Neural progenitor cell (in vitro differentiated cells): ENCODE measurements at regions not wholly inside any gene's neighbourhood (a gene's known extent, or its start where the extent isn't known, plus 50 kb on each side); places are given as distances from the start of the nearest gene placed in this dataset.

Experiments
- DNase-seq: peaks from one replicate; pipeline ENCODE4 v3.0.0-alpha.2; 2016; ENCODE audit warnings: low spot score
- H2AFZ ChIP-seq: fragments of 200-600 bp; sonication (generic); replicated peaks from 2 replicates; pipeline ENCODE4 v1.6.1; 2016; ENCODE audit warnings: antibody characterized with exemption
- H3F3A ChIP-seq: fragments of 200-600 bp; sonication (generic); 2 replicates; pipeline ENCODE4 v1.6.1; 2016; ENCODE audit warnings: antibody characterized with exemption, low read depth
- H3K27ac ChIP-seq: fragments of 200-600 bp; sonication (generic); 2 replicates; pipeline ENCODE4 v1.5.1; 2016; ENCODE audit warnings: mild to moderate bottlenecking
- H3K27me3 ChIP-seq: fragments of 200-600 bp; sonication (generic); 2 replicates; pipeline ENCODE4 v1.6.1; 2016; ENCODE audit warnings: mild to moderate bottlenecking, moderate library complexity
- H3K36me3 ChIP-seq: fragments of 200-600 bp; sonication (generic); 2 replicates; pipeline ENCODE4 v1.5.1; 2016
- H3K4me1 ChIP-seq: fragments of 200-600 bp; sonication (generic); 2 replicates; pipeline ENCODE4 v1.6.1; 2016; ENCODE audit warnings: mixed run types
- H3K4me2 ChIP-seq: fragments of 200-600 bp; sonication (generic); 2 replicates; pipeline ENCODE4 v1.6.1; 2016
- H3K4me3 ChIP-seq: fragments of 200-600 bp; sonication (generic); 2 replicates; pipeline ENCODE4 v1.5.1; 2016
- H3K79me2 ChIP-seq: fragments of 200-600 bp; sonication (generic); 2 replicates; pipeline ENCODE4 v1.6.1; 2016; ENCODE audit warnings: low read depth
- H3K9ac ChIP-seq: fragments of 200-600 bp; sonication (generic); 2 replicates; pipeline ENCODE4 v1.6.1; 2016
- H3K9me3 ChIP-seq: fragments of 200-600 bp; sonication (generic); 2 replicates; pipeline ENCODE4 v1.5.1; 2016; ENCODE audit warnings: low read depth
- H4K20me1 ChIP-seq: fragments of 200-600 bp; sonication (generic); 2 replicates; pipeline ENCODE4 v1.6.1; 2016; ENCODE audit warnings: low read depth
- H3K27ac Mint-ChIP-seq: 3 replicates; pipeline ENCODE4 v1.8.0; 2021; ENCODE audit warnings: mixed read lengths
- H3K27me3 Mint-ChIP-seq: 2 replicates; pipeline ENCODE4 v1.8.0; 2022; ENCODE audit warnings: low read depth, mild to moderate bottlenecking, inconsistent platforms, moderate library complexity, mixed read lengths; ENCODE audit not compliant: insufficient read depth
- H3K36me3 Mint-ChIP-seq: 3 replicates; pipeline ENCODE4 v1.8.0; 2021; ENCODE audit warnings: mixed read lengths
- H3K4me1 Mint-ChIP-seq: 3 replicates; pipeline ENCODE4 v1.8.0; 2021; ENCODE audit warnings: mixed read lengths
- H3K4me3 Mint-ChIP-seq: 3 replicates; pipeline ENCODE4 v1.8.0; 2021; ENCODE audit warnings: mild to moderate bottlenecking, moderate library complexity, mixed read lengths
- H3K9me3 Mint-ChIP-seq: 3 replicates; pipeline ENCODE4 v1.8.0; 2020; ENCODE audit warnings: mixed read lengths
- CTCF ChIP-seq: fragments of 200-600 bp; sonication (generic); IDR thresholded peaks from 2 replicates; pipeline ENCODE4 v1.5.1; 2017; ENCODE audit warnings: antibody characterized with exemption, mild to moderate bottlenecking
- EZH2 ChIP-seq: fragments of 200-600 bp; sonication (generic); IDR thresholded peaks from 2 replicates; pipeline ENCODE4 v1.6.1; 2017; ENCODE audit warnings: antibody characterized with exemption, mild to moderate bottlenecking, moderate library complexity
- EZH2phosphoT487 ChIP-seq: fragments of 200-600 bp; sonication (generic); IDR thresholded peaks from 2 replicates; pipeline ENCODE4 v1.6.1; 2017; ENCODE audit warnings: antibody characterized with exemption

- H3K4me2 ChIP-seq, result no peak overlapping the region
- no peaks in the 10 kb centered on the region for H3K36me3 Mint-ChIP-seq
- peaks cover 24% of the 10 kb centered on the region for H3K4me1 ChIP-seq
Observed at GRCh38 chr16:85466989-85467388, 146.1 kb upstream of the GSE1 start.

GRCh38 chr16:85469929-85470590 is 143.1 kb upstream of the GSE1 start:
- no peak for DNase-seq
- H3K27ac ChIP-seq, result no peak overlapping the region
- no peak overlapping the region for H3K9ac ChIP-seq
- TF ChIP-seq EZH2, result no peak
- TF ChIP-seq EZH2phosphoT487, result no peak
- no peak for TF ChIP-seq CTCF
- H3K27me3 Mint-ChIP-seq, result peaks cover 22% of the 10 kb centered on the region
- peaks cover 24% of the 10 kb centered on the region for H3K4me1 ChIP-seq
- H3K36me3 ChIP-seq, result no peaks in the 10 kb centered on the region
- no peaks in the 10 kb centered on the region for H3K9me3 ChIP-seq
- H3K4me1 Mint-ChIP-seq, result peaks cover 48% of the 10 kb centered on the region
- no peak overlapping the region for H3K4me3 ChIP-seq
- H3K79me2 ChIP-seq, result no peaks in the 10 kb centered on the region
- peaks cover 18% of the 10 kb centered on the region for H3F3A ChIP-seq
- no peak overlapping the region for H3K4me3 Mint-ChIP-seq
- no peaks in the 10 kb centered on the region for H3K36me3 Mint-ChIP-seq
- no peak overlapping the region for H2AFZ ChIP-seq
- peaks cover 11% of the 10 kb centered on the region for H3K27me3 ChIP-seq
- no peaks in the 10 kb centered on the region for H4K20me1 ChIP-seq
- H3K9me3 Mint-ChIP-seq, result no peaks in the 10 kb centered on the region
- H3K4me2 ChIP-seq, result no peak overlapping the region
- H3K27ac Mint-ChIP-seq, result no peak overlapping the region

More at GRCh38 chr16:85466989-85467388, 146.1 kb upstream of the GSE1 start:
- no peak overlapping the region for H3K27ac Mint-ChIP-seq
- Histone ChIP-seq H3K27ac (no peak overlapping the region), H3K27me3 (peaks cover 39% of the 10 kb centered on the region), H3K4me3 (no peak overlapping the region), H3K9me3 (no peaks in the 10 kb centered on the region), H2AFZ (no peak overlapping the region), H3F3A (peaks cover 22% of the 10 kb centered on the region), H3K36me3 (no peaks in the 10 kb centered on the region), H3K9ac (no peak overlapping the region), H3K79me2 (no peaks in the 10 kb centered on the region), H4K20me1 (peaks cover 24% of the 10 kb centered on the region)
- no peaks in the 10 kb centered on the region for H3K9me3 Mint-ChIP-seq
- TF ChIP-seq EZH2phosphoT487, result no peak
- no peak for TF ChIP-seq CTCF
- no peak for TF ChIP-seq EZH2
- H3K4me3 Mint-ChIP-seq, result no peak overlapping the region
- H3K27me3 Mint-ChIP-seq, result peaks cover 15% of the 10 kb centered on the region
- peaks cover 36% of the 10 kb centered on the region for H3K4me1 Mint-ChIP-seq
- DNase-seq, result no peak

DNA sequence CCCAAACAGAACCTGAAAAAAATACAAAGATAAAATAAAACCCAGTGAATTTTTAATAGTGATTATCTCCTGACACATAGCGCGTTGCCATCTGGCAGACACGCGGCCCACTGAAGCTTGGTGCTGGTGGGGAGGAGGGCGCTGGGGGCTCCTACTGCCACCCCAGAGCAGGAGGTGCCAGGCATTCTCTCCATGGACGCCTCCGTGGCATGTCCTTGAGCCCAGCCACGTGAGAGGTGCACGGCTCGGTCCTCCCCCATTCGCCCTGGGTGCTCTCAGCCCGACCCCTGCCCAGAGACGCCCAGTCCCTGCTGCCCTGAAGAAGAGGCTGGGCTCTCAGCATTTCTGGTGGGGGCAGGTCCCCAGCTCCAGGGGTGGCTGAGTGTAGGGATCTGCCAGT is 142.2 kb upstream of the GSE1 start:
- H3K27ac ChIP-seq, result no peak overlapping the region
- no peaks in the 10 kb centered on the region for H4K20me1 ChIP-seq
- no peaks in the 10 kb centered on the region for H3K79me2 ChIP-seq
- Mint-ChIP-seq H3K9me3 (no peaks in the 10 kb centered on the region), H3K36me3 (no peaks in the 10 kb centered on the region), H3K4me1 (peaks cover 46% of the 10 kb centered on the region), H3K4me3 (no peak overlapping the region), H3K27me3 (peaks cover 23% of the 10 kb centered on the region), H3K27ac (no peak overlapping the region)
- no peaks in the 10 kb centered on the region for H3K36me3 ChIP-seq
- DNase-seq, result no peak
- H2AFZ ChIP-seq, result no peak overlapping the region
- no peak overlapping the region for H3K4me3 ChIP-seq
- no peaks in the 10 kb centered on the region for H3K9me3 ChIP-seq
- H3K4me2 ChIP-seq, result no peak overlapping the region
- TF ChIP-seq CTCF, result no peak
- no peak for TF ChIP-seq EZH2
- TF ChIP-seq EZH2phosphoT487, result no peak
- H3K27me3 ChIP-seq, result peaks cover 2% of the 10 kb centered on the region
- H3F3A ChIP-seq, result peaks cover 22% of the 10 kb centered on the region
- no peak overlapping the region for H3K9ac ChIP-seq
- peaks cover 31% of the 10 kb centered on the region for H3K4me1 ChIP-seq
